ENCODE measurements at regions not wholly inside any gene's neighbourhood (a gene's known extent, or its start where the extent isn't known, plus 50 kb on each side); places are given as distances from the start of the nearest gene placed in this dataset.
"Not testable (repeated sequence)": the region's sequence is repeated elsewhere in the genome, so short reads cannot be mapped to it uniquely, and the experiment has no call there.

DNA sequence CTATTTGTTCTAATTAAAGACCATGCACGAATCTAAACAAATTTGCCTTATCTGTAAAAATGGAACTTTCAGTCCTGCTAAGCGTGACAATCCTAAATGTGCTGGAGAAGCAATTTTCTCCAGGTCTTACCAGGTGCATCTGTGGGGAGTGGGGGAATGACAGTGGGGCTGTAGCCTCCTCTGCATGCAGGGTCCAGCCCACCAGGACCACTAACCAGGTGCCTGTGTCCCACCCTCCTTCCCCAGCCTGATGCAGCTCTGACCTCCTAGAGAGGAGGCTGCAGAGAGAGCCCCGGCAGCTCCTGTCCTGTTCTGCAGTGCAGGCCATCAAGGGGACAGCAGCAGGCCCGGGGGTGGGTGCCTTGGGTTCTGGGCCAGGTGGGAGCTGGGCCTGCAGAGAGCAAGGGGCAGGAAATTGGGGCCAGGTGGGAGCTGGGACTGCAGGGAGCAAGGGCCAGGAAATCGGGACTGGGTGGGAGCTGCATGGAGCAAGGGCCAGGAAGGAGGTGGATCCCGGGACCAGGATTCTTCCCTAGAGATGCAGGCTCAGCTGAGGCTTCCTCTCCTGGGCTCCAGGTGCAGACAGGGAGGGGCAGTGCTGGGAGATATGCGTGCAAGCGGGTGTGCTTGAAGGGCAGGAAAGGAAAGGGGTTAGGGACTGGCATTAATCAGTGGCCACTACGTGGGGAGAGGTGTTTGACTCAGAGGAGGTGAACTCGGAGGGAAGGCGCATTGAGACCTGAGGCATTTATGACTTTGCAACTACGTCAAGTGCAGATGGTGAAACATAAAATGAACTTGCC, 185.3 kb downstream of the ANKRD30B start:
- intact Hi-C loops (cut with DNase I), result no loop called here
- DNase-seq (no peak), ATAC-seq (no peak)

DNA sequence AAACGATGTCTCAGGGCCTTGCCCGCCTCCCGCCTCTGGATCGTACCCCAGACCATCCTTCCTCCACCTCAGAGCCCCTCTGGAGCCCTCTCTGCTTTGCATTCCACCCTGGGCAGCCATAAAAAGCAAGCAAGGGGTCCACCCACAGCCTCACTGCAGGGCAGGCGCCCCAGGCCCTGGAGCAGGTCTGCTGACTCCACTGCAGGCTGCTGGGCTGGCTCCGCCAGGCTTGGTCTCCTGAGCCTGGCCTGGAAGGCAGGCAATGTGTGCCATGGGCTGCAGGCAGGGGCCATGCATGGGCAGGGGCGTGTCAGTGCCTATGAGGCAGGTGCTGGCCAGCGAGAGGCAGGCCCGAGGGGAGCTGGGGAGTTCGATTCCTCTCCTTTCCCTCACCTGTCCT, 186.0 kb downstream of the ANKRD30B start:
- no peak for ATAC-seq
- no peak for DNase-seq
- intact Hi-C loops (cut with DNase I), result no loop called here

DNA sequence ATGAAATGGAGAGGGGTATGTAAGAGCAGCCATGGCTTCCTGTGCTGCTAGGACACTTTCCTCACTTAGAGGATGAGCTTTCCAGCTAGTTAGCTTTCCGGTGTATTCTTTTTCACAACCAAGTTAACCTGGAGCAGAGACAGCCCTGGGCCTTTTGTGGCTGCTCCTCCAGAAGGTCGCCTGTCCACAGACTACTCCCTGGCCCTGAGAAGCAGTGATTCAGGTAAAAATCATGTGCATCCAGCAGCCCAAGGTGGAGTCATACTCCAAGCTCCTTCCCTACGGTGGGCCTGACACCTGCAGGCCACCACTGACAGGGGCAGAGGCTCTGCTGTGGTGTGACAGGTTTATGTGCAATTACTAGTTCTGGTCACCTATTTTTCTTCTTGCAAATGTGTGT, 187.2 kb downstream of the ANKRD30B start:
- no peak for DNase-seq
- ATAC-seq, result no peak
- intact Hi-C loops (cut with DNase I), result no loop called here

- intact Hi-C loops (cut with DNase I), result no loop called here
- ATAC-seq, result no peak
- no peak for DNase-seq
Observed at GRCh38 chr18:14936313-14936712, 188.3 kb downstream of the ANKRD30B start.

GRCh38 chr18:14937271-14937670, 189.3 kb downstream of the ANKRD30B start:
- intact Hi-C loops (cut with DNase I), result no loop called here
- ATAC-seq (no peak), DNase-seq (no peak)

- intact Hi-C loops (cut with DNase I), result no loop called here
- DNase-seq (no peak), ATAC-seq (no peak)
Observed at GRCh38 chr18:14939141-14939540, 191.2 kb downstream of the ANKRD30B start.

DNA sequence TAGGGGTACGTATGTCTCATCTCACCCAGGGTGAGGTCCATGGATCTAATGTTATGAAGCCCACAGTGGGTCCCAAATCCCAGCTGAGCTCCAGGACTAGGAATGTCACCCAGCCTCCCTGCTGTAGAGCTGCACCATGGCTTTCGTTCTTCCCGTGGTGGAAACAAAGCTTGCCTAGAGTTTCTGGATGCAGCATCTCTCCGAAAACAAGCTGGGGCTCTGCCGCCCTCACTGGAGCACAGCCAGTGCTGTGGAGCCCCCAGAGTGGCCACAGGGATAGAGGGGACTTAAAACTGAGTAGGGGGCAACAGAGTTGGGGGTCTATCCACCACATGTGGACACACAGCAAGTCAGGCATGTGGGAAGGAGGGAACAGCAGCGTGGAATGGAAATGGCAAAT, 192.1 kb downstream of the ANKRD30B start:
- ATAC-seq; DNase-seq; intact Hi-C loops (cut with DNase I): not testable (repeated sequence)

DNA sequence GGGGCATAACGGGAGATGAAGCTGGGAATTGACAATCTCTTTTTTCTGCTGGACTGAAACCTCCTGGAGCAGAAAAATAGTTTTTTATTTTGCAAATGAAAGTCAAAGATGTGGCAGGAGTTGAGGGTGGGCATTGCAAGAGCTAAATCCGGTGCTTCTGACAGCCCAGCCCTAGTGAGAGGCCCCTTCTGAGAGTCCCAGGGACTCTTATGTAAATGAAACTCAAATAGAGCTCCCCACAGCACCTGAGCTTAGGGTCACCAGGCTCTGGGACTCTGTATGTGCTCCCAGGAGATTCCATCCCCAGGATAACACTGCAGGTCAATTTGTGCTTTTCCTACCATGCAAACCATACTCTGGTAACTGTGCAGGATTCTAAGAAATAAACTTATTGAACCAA, 192.8 kb downstream of the ANKRD30B start:
- no peak for DNase-seq

GRCh38 chr18:14941256-14941655, 193.3 kb downstream of the ANKRD30B start:
- intact Hi-C loops (cut with DNase I), result no loop called here
- DNase-seq (no peak), ATAC-seq (no peak)

More for the DNA sequence above, 192.8 kb downstream of the ANKRD30B start:
- ATAC-seq, result no peak
- intact Hi-C loops (cut with DNase I), result no loop called here

DNA sequence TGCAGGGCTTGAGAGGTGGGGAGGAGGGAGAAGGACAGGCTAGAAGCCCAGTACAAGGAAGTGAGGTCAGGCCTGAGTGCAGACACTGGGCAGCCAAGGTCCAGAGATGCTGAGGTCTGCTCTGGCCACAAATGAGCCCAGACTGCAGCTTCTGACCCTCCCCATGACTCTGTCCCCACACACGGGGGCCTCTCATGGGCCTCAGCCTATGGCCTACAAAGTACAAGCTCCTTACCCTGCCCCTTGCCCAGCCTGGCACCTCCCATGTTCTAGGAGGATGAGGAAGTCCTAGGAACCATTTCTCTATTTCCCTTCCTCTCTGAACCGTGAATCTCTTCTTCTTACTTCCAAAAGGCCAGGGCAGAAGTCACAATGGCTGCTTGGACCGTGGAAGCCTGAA, 193.8 kb downstream of the ANKRD30B start:
- DNase-seq (no peak), ATAC-seq (no peak)
- intact Hi-C loops (cut with DNase I), result no loop called here

DNA sequence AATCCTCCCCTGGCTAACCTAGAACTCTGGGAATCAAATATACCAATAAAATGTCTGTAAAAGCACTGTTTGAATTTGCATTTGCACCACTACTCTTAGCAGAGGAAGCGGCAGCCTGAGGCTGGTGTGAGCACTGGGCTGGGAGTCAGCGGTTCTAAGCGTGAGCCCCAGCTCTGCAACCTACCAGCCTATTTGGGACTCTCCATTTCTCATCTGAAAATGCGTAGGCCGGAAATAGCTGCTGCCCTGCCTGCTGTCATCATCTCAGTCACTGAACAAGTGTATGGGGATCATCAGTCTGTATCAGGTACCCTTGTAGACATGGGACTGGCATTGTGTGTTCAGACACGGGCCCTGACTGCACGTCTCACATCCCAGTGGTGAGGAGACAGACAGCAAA, 194.3 kb downstream of the ANKRD30B start:
- no peak for DNase-seq
- intact Hi-C loops (cut with DNase I), result no loop called here
- ATAC-seq, result no peak

GRCh38 chr18:14943486-14943885, 195.5 kb downstream of the ANKRD30B start:
- ATAC-seq (no peak), DNase-seq (no peak)
- intact Hi-C loops (cut with DNase I), result no loop called here

- intact Hi-C loops (cut with DNase I), result no loop called here
- ATAC-seq, result no peak
- no peak for DNase-seq
Observed at GRCh38 chr18:14943967-14944636, 196.1 kb downstream of the ANKRD30B start.

- DNase-seq (no peak), ATAC-seq (no peak)
- intact Hi-C loops (cut with DNase I), result no loop called here
Observed at GRCh38 chr18:14944838-14945237, 196.9 kb downstream of the ANKRD30B start.

GRCh38 chr18:14945286-14945685, 197.3 kb downstream of the ANKRD30B start:
- DNase-seq (no peak), ATAC-seq (no peak)
- intact Hi-C loops (cut with DNase I), result no loop called here

DNA sequence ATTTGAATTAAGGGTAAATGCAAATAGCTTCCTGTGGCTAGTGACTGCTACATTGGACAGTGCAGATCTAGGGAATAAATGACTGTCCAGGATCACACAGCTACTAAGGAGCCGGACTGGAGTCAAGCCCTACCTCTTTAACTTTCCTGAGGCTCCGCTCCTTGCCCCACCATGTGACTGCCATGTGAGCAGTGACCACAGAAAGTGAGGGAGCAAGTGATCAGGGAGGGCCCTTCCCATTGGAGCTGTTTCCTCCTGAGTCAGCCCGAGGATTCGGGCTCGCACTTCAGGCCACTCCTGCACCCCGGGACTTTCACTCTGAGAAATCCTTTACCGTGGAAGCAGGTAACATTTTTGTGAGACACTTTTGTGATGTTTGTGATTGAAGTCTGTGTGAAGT, 198.0 kb downstream of the ANKRD30B start:
- DNase-seq (no peak), ATAC-seq (no peak)
- intact Hi-C loops (cut with DNase I), result no loop called here

GRCh38 chr18:14946741-14947470, 198.9 kb downstream of the ANKRD30B start:
- ATAC-seq; intact Hi-C loops (cut with DNase I); DNase-seq: not testable (repeated sequence)

- intact Hi-C loops (cut with DNase I), result no loop called here
- DNase-seq (no peak), ATAC-seq (no peak)
Observed at GRCh38 chr18:14947482-14948162, 199.7 kb downstream of the ANKRD30B start.

DNA sequence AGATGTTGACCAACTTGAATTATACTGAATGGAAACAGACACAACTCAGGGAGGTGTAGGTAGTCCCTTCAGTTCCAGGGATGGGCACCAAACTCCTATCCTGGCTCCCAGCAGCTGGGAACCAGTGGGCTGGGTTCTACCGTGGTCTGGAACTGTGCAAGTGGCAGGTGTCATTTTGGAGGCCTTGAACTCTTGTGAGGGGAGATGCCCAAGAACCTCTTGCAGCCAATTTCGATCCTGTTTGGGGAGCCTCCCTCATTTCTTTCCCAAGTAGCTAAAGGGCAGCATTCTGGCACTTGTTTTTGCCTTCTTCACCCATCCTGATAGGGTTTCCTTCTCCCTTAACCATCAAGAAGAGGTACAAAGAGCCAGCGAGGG, 200.2 kb downstream of the ANKRD30B start:
- ATAC-seq, result no peak
- intact Hi-C loops (cut with DNase I), result no loop called here
- no peak for DNase-seq

Measured in left cardiac atrium (tissue), 4 donors.